Prostate gland (tissue), 2 donors: ENCODE measurements at regions not wholly inside any gene's neighbourhood (a gene's known extent, or its start where the extent isn't known, plus 50 kb on each side); places are given as distances from the start of the nearest gene placed in this dataset.

ENCODE experiments used
- DNase-seq: peaks from one replicate; pipeline ENCODE4 v3.0.0-alpha.2; 2019; ENCODE audit warnings: low spot score
- H3K27ac ChIP-seq, 2 donors: fragments of 200-600 bp; sonication (generic); 2 replicates each; pipeline ENCODE4 v1.5.1; 2017 to 2019
- H3K27me3 ChIP-seq: fragments of 200-600 bp; sonication (generic); replicated peaks from 2 replicates; pipeline ENCODE4 v1.5.1; 2019; ENCODE audit not compliant: insufficient read depth
- H3K36me3 ChIP-seq, 2 donors: fragments of 200-600 bp; sonication (generic); 1 replicate in 1 of 2; 2 replicates in 1 of 2; pipeline versions ENCODE4 v1.5.1 to v1.8.1; 2017 to 2019
- H3K4me1 ChIP-seq: fragments of 200-600 bp; sonication (generic); replicated peaks from 2 replicates; pipeline ENCODE4 v1.5.1; 2019
- H3K4me3 ChIP-seq, 2 donors: fragments of 200-600 bp; sonication (generic); 2 replicates each; pipeline ENCODE4 v1.5.1; 2017 to 2019
- H3K9me3 ChIP-seq: fragments of 200-600 bp; sonication (generic); 2 replicates; pipeline ENCODE4 v1.5.1; 2017
- CTCF ChIP-seq, 4 experiments: fragments of 200-600 bp in 2 of 4; fragments of 450-650 bp in 2 of 4; sonication (generic) in 2 of 4; IDR thresholded peaks; 1 replicate in 3 of 4; 2 replicates in 1 of 4; pipeline ENCODE4 v1.5.1; 2016 to 2019; ENCODE audit warnings: antibody characterized with exemption in 4 of 4, mild to moderate bottlenecking in 2 of 4, moderate library complexity in 2 of 4
- POLR2A ChIP-seq: fragments of 450-650 bp; IDR thresholded peaks from one replicate; pipeline ENCODE4 v1.6.1; 2016; ENCODE audit warnings: antibody characterized with exemption, mild to moderate bottlenecking
- POLR2AphosphoS5 ChIP-seq: sonication (generic); formaldehyde crosslinking; IDR thresholded peaks from one replicate; pipeline ENCODE4 v1.6.1; 2017; ENCODE audit warnings: antibody characterized with exemption
- WGBS: methylation state at CpG from one replicate; pipeline ENCODE4 v1.1.5; 2018; 5-methylcytosine and 5-hydroxymethylcytosine counted together
- intact Hi-C: fragments of 100-400 bp; cut with DNase I; formaldehyde crosslinking; loops from one replicate; pipeline ENCODE4 v1.14.2; 2022

GRCh38 chr5:68875351-68875750 is 218.5 kb upstream of the SLC30A5 start:
- no peak for DNase-seq
- Histone ChIP-seq H3K4me3 (no peak overlapping the region), H3K9me3 (no peaks in the 10 kb centered on the region), H3K27ac (no peak overlapping the region), H3K27me3 (no peaks in the 10 kb centered on the region), H3K4me1 (no peaks in the 10 kb centered on the region), H3K36me3 (no peaks in the 10 kb centered on the region)
- WGBS: 86% methylated on average over 3 of the region's 3 CpGs
- TF ChIP-seq CTCF (IDR thresholded peaks at IDR 0.05) (no peak), POLR2A (no peak), POLR2AphosphoS5 (no peak)
- intact Hi-C loops: no loop called here

- DNase-seq: no peak
- 81% methylated on average over 8 of the region's 8 CpGs for WGBS
Observed at GRCh38 chr5:68883436-68883835, 210.4 kb upstream of the SLC30A5 start.

GRCh38 chr5:68884144-68884754 is 209.6 kb upstream of the SLC30A5 start:
- Histone ChIP-seq H3K27me3 (no peaks in the 10 kb centered on the region), H3K36me3 (no peaks in the 10 kb centered on the region), H3K4me1 (no peaks in the 10 kb centered on the region), H3K9me3 (no peaks in the 10 kb centered on the region), H3K27ac (no peak overlapping the region), H3K4me3 (no peak overlapping the region)
- no peak for TF ChIP-seq POLR2AphosphoS5
- WGBS: 22% methylated on average over 4 of the region's 4 CpGs
- no peak for DNase-seq
- intact Hi-C loops: no loop called here

More at GRCh38 chr5:68883436-68883835, 210.4 kb upstream of the SLC30A5 start:
- H3K27me3 ChIP-seq: no peaks in the 10 kb centered on the region
- H3K36me3 ChIP-seq: no peaks in the 10 kb centered on the region
- H3K27ac ChIP-seq: no peak overlapping the region
- TF ChIP-seq CTCF (IDR thresholded peaks at IDR 0.05) (no peak), POLR2A (no peak), POLR2AphosphoS5 (no peak)
- no peaks in the 10 kb centered on the region for H3K4me1 ChIP-seq
- no peaks in the 10 kb centered on the region for H3K9me3 ChIP-seq
- intact Hi-C loops: no loop called here
- H3K4me3 ChIP-seq: no peak overlapping the region

GRCh38 chr5:68884883-68885282 is 208.9 kb upstream of the SLC30A5 start:
- Histone ChIP-seq H3K27ac (no peak overlapping the region), H3K36me3 (no peaks in the 10 kb centered on the region), H3K9me3 (no peaks in the 10 kb centered on the region), H3K4me1 (no peaks in the 10 kb centered on the region), H3K27me3 (no peaks in the 10 kb centered on the region), H3K4me3 (no peak overlapping the region)
- DNase-seq: no peak
- intact Hi-C loops: no loop called here
- no peak for TF ChIP-seq CTCF (IDR thresholded peaks at IDR 0.05)
- no peak for TF ChIP-seq POLR2A
- TF ChIP-seq POLR2AphosphoS5: no peak

GRCh38 chr5:68886814-68887213 is 207.0 kb upstream of the SLC30A5 start:
- no peak for DNase-seq
- TF ChIP-seq CTCF (IDR thresholded peaks at IDR 0.05) (no peak), POLR2A (no peak), POLR2AphosphoS5 (no peak)
- Histone ChIP-seq H3K27me3 (no peaks in the 10 kb centered on the region), H3K4me3 (no peak overlapping the region), H3K9me3 (no peaks in the 10 kb centered on the region), H3K27ac (no peak overlapping the region), H3K4me1 (no peaks in the 10 kb centered on the region), H3K36me3 (no peaks in the 10 kb centered on the region)
- 94% methylated on average over 4 of the region's 4 CpGs for WGBS
- intact Hi-C loops: no loop called here
